ENCODE measurements at regions not wholly inside any gene's neighbourhood (a gene's known extent, or its start where the extent isn't known, plus 50 kb on each side); places are given as distances from the start of the nearest gene placed in this dataset.

GRCh38 chr14:76304536-76305267 lies 71.2 kb upstream of the ESRRB start:
- H4K20me1 ChIP-seq (ENCODE audit: insufficient read depth), result no peaks in the 10 kb centered on the region
- TF ChIP-seq EZH2 (IDR thresholded peaks at IDR 0.05; ENCODE audit: low read depth), result no peak
- TF ChIP-seq, protein P1, sequence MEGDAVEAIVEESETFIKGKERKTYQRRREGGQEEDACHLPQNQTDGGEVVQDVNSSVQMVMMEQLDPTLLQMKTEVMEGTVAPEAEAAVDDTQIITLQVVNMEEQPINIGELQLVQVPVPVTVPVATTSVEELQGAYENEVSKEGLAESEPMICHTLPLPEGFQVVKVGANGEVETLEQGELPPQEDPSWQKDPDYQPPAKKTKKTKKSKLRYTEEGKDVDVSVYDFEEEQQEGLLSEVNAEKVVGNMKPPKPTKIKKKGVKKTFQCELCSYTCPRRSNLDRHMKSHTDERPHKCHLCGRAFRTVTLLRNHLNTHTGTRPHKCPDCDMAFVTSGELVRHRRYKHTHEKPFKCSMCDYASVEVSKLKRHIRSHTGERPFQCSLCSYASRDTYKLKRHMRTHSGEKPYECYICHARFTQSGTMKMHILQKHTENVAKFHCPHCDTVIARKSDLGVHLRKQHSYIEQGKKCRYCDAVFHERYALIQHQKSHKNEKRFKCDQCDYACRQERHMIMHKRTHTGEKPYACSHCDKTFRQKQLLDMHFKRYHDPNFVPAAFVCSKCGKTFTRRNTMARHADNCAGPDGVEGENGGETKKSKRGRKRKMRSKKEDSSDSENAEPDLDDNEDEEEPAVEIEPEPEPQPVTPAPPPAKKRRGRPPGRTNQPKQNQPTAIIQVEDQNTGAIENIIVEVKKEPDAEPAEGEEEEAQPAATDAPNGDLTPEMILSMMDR (conservative IDR thresholded peaks at IDR 0.05), result no peak
- no peak overlapping the region for H2AFZ ChIP-seq
- H3F3A ChIP-seq (ENCODE audit: insufficient read depth, low read depth), result no peaks in the 10 kb centered on the region
- no peaks in the 10 kb centered on the region for H3K79me2 ChIP-seq (ENCODE audit: low read depth)
- CTCF ChIA-PET, result no interaction called here
- intact Hi-C loops (cut with micrococcal nuclease; ENCODE audit: unreplicated experiment), result no loop called here
- H3K4me3 ChIP-seq, result no peak overlapping the region
- H3K36me3 ChIP-seq (ENCODE audit: low read depth), result no peaks in the 10 kb centered on the region
- peaks cover 98% of the 10 kb centered on the region for H3K27me3 ChIP-seq (ENCODE audit: insufficient read depth, low read depth)
- H3K27ac ChIP-seq, result no peak overlapping the region
- POLR2A ChIA-PET (ENCODE audit: unreplicated experiment), result no interaction called here
- BruUV-seq (replicated peaks), result no TSS peak
- no peaks in the 10 kb centered on the region for H3K9me2 ChIP-seq (ENCODE audit: insufficient read depth)
- DNase-seq, result no peak
- no peak overlapping the region for H3K4me2 ChIP-seq
- no peaks in the 10 kb centered on the region for H3K4me1 ChIP-seq (replicated peaks; ENCODE audit: insufficient read depth)
- H3K9me3 ChIP-seq (ENCODE audit: insufficient read depth, low read depth), result no peaks in the 10 kb centered on the region; the same call in 1 of the 2 replicates

- DNase-seq, result no peak
- Histone ChIP-seq H2AFZ (no peak overlapping the region), H3K27ac (no peak overlapping the region), H3K27me3 (ENCODE audit: insufficient read depth, low read depth) (peaks cover 98% of the 10 kb centered on the region), H4K20me1 (ENCODE audit: insufficient read depth) (no peaks in the 10 kb centered on the region), H3F3A (ENCODE audit: insufficient read depth, low read depth) (no peaks in the 10 kb centered on the region), H3K79me2 (ENCODE audit: low read depth) (no peaks in the 10 kb centered on the region), H3K36me3 (ENCODE audit: low read depth) (no peaks in the 10 kb centered on the region), H3K4me1 (replicated peaks; ENCODE audit: insufficient read depth) (no peaks in the 10 kb centered on the region), H3K9me2 (ENCODE audit: insufficient read depth) (no peaks in the 10 kb centered on the region), H3K4me3 (no peak overlapping the region), H3K4me2 (no peak overlapping the region), H3K9me3 (ENCODE audit: insufficient read depth, low read depth) (no peaks in the 10 kb centered on the region; the same call in 1 of the 2 replicates)
- CTCF ChIA-PET, result no interaction called here
- no TSS peak for BruUV-seq (replicated peaks)
- intact Hi-C loops (cut with micrococcal nuclease; ENCODE audit: unreplicated experiment), result no loop called here
- TF ChIP-seq EZH2 (IDR thresholded peaks at IDR 0.05; ENCODE audit: low read depth), result no peak
- TF ChIP-seq, protein P1 (conservative IDR thresholded peaks at IDR 0.05), result no peak
- POLR2A ChIA-PET (ENCODE audit: unreplicated experiment), result no interaction called here
Observed at GRCh38 chr14:76305268-76305826, 70.6 kb upstream of the ESRRB start.

DNA sequence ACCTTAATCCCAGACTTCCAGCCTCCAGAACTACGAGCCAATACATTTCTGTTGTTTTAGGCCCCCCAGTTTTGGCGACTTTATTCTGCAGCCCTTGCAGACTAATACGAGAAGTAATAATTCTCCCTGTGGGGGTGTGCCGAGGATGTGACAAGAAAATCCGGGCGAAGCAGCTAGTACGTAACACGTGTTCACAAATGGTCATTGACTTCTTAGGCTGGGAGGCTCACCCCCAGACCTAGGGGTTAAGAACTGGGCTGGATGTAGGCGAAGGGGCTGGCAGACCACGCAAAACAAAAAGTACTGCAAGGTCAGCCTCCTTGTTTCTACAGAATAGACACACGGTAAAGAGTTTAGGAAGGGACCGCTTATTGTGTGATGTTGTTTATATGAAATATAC lies 69.8 kb upstream of the ESRRB start:
- H3K4me3 ChIP-seq, result no peak overlapping the region
- H3K4me2 ChIP-seq, result no peak overlapping the region
- intact Hi-C loops (cut with micrococcal nuclease; ENCODE audit: unreplicated experiment), result no loop called here
- H2AFZ ChIP-seq, result no peak overlapping the region
- TF ChIP-seq, protein P1 (conservative IDR thresholded peaks at IDR 0.05), result no peak
- TF ChIP-seq EZH2 (IDR thresholded peaks at IDR 0.05; ENCODE audit: low read depth), result no peak
- no peaks in the 10 kb centered on the region for H3K79me2 ChIP-seq (ENCODE audit: low read depth)
- H3K9me2 ChIP-seq (ENCODE audit: insufficient read depth), result no peaks in the 10 kb centered on the region
- DNase-seq, result no peak
- H3K27me3 ChIP-seq (ENCODE audit: insufficient read depth, low read depth), result peaks cover 98% of the 10 kb centered on the region
- no TSS peak for BruUV-seq (replicated peaks)
- no peaks in the 10 kb centered on the region for H3K36me3 ChIP-seq (ENCODE audit: low read depth)
- POLR2A ChIA-PET (ENCODE audit: unreplicated experiment), result no interaction called here
- H3K27ac ChIP-seq, result no peak overlapping the region
- H3K4me1 ChIP-seq (replicated peaks; ENCODE audit: insufficient read depth), result no peaks in the 10 kb centered on the region
- H4K20me1 ChIP-seq (ENCODE audit: insufficient read depth), result no peaks in the 10 kb centered on the region
- CTCF ChIA-PET, result no interaction called here
- H3F3A ChIP-seq (ENCODE audit: insufficient read depth, low read depth), result no peaks in the 10 kb centered on the region
- H3K9me3 ChIP-seq (ENCODE audit: insufficient read depth, low read depth), result no peaks in the 10 kb centered on the region; the same call in 1 of the 2 replicates

Data from PC-9 (cell line).